ENCODE measurements at regions not wholly inside any gene's neighbourhood (a gene's known extent, or its start where the extent isn't known, plus 50 kb on each side); places are given as distances from the start of the nearest gene placed in this dataset.

DNA sequence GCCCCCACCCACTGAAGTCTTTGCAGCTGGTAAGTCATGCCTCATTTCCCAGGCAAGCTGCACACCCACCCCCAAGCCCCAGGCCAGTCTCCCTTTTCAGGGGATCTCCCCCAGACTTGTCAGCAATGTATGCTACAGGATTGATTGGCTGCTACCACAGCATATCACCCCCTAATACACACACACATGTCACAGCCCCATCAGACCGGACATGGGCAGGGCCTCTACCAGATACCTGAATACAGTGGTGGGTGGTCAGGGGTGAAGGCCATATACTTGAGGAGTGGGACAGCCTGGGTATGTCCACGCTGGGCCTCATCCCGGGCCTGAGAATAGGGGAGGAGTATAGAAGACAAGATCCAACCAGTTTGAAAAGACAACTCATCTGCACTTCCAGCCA, 63.4 kb upstream of the ARAP3 start:
- no peak for DNase-seq

DNA sequence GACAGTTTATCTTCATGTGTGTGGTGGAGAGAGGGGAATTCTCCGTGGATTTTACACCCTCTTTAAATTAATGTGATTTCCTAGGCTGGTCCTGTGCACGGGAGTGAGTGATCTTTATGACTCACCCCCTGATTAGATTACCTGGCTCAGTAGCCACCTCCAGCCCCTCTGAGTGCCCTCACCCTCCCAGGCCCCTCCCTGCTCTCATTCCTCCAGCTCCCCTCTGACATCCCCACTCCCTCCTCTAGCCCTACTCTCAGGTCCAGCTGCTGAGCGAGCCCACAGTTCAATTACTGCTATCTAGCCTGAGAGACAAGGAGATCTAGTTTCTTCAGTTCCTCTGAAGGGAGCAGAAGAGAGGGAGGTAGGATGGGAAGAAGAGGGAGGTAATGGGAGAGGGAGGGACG, 61.8 kb upstream of the ARAP3 start:
- no peak for DNase-seq

DNA sequence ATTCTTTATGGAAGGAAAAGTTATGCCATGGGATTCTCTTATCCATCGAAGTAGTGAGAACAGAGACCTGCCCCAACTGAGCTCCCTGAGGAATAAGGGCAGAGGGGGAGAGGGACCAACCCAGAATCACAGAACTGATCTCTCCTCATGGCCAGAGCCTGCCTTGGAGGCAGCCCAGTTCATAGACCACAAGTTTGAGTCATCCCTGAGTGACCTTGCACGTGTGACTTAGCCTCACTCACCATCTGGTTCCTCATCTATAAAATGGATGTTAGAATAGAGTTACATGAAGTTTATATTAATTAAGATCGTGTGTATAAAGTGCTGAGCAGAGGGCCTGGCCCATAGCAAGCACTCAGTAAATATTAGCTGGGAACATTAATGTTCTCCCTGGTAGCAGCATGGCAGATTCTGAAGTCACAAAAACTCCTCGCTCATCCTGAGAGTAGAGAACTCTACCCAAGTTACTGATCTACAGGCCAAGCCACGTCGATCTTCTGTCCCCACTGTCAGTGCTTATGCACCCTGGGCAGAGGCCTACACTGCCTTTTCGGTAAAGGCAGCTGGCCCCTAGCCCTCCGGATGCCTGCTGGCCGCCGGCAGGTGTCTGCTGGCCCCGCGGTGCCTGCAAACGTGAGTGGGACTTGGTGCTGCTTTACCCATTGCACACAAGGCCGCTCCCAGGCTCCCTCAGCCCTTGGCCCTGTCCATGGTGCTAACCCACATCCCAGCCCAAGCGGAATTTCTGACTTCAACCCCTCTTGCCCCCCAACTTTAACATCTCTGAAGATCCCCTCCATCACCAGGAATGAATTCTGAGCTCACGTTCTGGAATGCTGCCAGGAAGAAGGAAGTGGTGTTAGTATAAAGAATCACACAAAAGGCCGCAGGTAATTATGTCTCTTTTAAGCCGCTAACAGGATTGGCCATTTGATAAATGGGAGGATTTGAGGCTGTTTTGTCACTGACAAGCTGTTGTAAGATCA, 61.1 kb upstream of the ARAP3 start:
- peak; percentile 30 for DNase-seq

DNA sequence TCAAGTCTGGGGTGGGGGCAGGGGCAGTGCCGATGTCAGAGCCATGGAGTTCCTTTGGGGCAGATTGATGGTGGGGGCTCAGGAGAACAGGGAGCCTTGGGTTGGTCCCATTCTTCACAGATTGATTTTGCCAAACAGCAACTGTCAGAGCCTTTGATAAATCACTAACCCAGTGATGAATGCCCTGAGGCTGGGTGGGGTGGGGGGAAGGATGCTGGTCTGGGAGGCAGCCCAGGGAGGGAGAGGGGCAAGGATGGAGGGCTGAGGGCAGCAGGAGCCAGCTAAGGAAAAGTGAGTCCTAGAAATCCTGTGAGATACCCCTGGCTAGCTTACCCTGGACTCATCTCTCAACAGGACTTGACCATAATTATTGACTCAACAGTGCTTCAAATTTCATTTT, 60.1 kb upstream of the ARAP3 start:
- no peak for DNase-seq

DNA sequence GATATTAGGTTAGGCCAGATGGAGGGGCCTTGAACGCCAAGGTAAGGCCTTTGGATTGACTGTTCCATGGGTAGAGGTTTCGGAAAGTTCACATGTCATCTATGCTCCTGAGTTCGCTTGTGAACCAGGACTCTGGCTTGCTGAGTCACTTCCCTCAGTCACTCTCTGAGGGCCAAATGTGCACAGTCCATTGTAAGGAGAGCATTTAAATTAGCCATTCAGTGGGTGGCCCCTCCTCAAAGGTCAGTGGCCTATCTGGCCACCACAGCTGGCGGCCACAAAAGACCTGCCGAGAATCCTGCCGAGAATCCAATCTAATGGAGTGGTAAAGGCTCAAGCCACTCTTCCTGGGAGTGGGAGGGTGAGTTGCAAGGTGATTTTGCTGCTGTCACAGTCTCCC, 58.9 kb upstream of the ARAP3 start:
- DNase-seq = no peak

DNA sequence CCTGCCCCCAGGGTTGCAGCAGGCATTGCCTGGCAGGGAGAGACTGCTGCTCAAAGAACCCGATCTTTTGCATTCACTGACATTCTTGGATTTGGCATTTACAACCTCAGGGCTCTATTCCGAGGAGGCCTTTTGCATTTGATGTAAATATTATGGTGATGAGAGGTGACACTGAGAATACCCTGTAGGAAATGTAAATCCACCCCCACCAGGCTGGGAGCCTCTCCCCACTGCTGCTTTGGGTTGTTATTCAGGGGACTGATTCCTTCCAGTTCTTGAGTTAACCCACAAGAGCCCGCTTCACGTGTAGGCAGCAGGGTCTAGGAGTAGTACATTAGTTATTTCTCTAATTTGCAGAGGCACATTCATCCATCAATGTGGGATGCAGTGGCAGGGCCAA, 55.5 kb upstream of the ARAP3 start:
- DNase-seq = no peak

DNA sequence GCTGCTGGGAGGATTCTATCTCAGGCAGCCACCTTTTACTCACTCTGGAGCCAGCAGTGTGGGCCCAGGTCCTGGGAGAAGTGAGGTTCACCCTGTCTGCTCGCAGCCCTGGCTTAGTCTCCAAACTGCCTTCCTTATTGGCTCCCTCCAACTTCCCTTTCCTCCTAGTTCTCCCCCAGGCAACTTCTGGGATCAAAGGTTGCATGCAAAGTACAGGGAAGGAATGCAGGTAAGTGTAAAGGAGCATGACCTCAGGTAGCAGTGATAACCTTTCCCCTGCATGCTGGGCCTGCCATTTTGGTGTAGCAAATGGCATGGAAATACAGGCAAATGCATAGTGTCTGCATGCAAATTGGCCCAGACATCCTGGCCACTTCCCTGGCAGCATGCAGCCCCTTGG, 53.8 kb upstream of the ARAP3 start:
- DNase-seq = no peak

DNA sequence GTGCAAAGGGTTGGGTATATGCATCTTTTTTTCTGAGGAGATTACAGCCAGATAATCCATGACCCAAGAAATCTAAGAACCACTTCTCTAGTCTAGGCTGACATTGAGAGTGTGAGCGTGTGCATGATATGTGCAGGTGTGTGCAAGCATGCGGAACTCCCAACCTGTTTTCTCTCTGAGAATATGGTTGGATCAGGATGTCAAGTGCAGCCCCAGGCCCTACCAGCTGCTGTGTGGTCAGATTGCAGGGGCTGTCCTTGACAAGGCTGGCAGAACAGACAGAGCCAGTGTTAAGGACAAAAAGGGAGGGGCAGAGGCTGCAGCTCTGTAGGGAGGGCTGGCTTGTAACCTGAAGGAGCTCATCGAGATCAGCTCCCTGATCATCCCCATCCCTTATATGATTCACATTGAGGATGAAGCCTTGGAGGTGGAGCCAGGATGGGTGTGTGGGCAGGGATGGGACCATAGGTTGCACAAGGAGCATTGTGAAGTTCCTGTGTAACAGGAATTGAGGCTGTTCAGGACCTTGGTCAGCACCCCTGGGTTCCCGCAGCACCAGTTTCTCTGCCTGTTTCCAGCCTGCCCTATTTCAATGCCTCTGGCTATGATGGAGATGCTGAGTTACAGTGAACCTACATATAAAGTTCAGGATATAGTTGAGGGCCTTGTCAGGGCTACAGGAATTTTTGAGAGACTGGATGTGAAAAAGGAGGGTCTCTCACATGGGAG, 52.6 kb upstream of the ARAP3 start:
- peak; percentile 56 for DNase-seq

DNA sequence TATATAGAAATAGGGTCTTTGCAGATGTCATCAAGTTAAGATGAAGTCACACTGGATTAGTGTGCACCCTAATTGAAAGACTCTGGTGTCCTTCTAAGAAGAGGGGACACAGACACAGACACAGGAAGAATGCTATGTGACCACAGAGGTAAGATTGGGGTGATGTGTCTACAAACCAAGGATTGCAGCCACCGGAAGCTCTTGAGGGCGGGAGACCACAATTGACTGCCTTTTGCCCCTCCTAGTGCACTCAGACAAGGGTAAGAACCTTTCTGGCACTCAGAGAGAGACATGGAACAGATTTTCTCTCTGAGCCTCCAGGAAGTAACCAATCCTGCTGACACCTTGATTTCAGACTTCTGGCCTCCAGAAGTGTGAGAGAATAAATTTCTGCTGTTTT, 51.2 kb upstream of the ARAP3 start:
- no peak for DNase-seq

DNA sequence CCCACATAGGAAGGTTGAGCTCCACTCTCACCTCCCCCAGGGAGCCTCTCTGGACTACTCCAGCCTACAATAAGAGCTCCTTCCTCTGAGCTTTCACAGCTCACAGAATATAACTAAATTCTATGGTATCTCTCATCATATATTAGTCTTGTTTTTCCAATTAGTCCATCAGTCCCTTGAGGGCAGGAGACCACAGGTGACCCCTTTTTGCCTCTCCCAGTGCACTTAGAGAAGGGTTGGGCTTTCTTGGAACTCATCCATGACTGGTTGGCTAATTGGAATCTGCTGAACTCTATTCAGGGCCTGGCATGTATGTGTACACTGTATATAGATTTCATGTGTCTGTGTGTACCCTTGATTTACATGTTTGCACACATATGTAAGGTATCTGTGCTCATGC, 50.4 kb upstream of the ARAP3 start:
- DNase-seq = no peak
